K562 (cell line): ENCODE measurements at regions not wholly inside any gene's neighbourhood (a gene's known extent, or its start where the extent isn't known, plus 50 kb on each side); places are given as distances from the start of the nearest gene placed in this dataset.

Experiments used
- ATAC-seq: fragments of 200-7000 bp; cut with Tn5 transposase; 3 replicates; pipeline ENCODE4 v1.9.1; 2020; ENCODE audit warnings: moderate library complexity
- BruUV-seq: library from RNA; stranded (reverse); fragments of 400-500 nt; replicated peaks from 2 replicates; lab custom pipeline; 2021; lab: Mats Ljungman, UMichigan
- CTCF ChIA-PET: fragments of 300-600 bp; formaldehyde crosslinking; extraction: SDS; loops from one replicate; lab custom pipeline; 2021; ENCODE audit warnings: low intra/inter-chr PET ratio; lab: Yijun Ruan, JAX
- POLR2A ChIA-PET: fragments of 300-600, 350-650 bp; sonication (Branson Sonifier 250); formaldehyde crosslinking; extraction: SDS; loops from one replicate; lab custom pipeline; 2021; ENCODE audit warnings: antibody characterized with exemption, inconsistent platforms; lab: Yijun Ruan, JAX
- DNase-seq, 4 experiments: peaks; one replicate each; pipeline versions ENCODE4 v3.0.0 to v3.0.0-alpha.2; 2011 to 2018; ENCODE audit warnings: low spot score in 3 of 4, mixed read lengths in 3 of 4; ENCODE audit errors: extremely low read depth in 1 of 4
- FAIRE-seq: peaks from 2 replicates; lab custom pipeline; 2011; peaks lifted over from hg19 to GRCh38; lab: Jason Lieb, UNC
- H2AFZ ChIP-seq: 2 replicates; pipeline ENCODE4 v1.6.0; 2011; ENCODE audit warnings: low read depth, low read length, control low read depth, inconsistent platforms
- H3K27ac ChIP-seq: fragments of 200-600 bp; 3 replicates; pipeline ENCODE4 v1.8.0; 2011; ENCODE audit warnings: low read depth, mild to moderate bottlenecking, control low read depth, inconsistent platforms, low read length, moderate library complexity, mixed read lengths; ENCODE audit errors: extremely low read depth
- H3K27me3 ChIP-seq, 2 experiments: fragments of 300-600 bp in 1 of 2; 2 replicates in 1 of 2; 3 replicates in 1 of 2; pipeline versions ENCODE4 v1.6.0 to v1.8.0; 2011; ENCODE audit warnings: inconsistent platforms in 2 of 2, low read length in 2 of 2, mild to moderate bottlenecking in 1 of 2, mixed read lengths in 1 of 2, moderate library complexity in 1 of 2; ENCODE audit not compliant: control insufficient read depth in 2 of 2, insufficient read depth in 2 of 2
- H3K36me3 ChIP-seq: fragments of 300-600 bp; 3 replicates; pipeline ENCODE4 v1.8.0; 2011; ENCODE audit warnings: mild to moderate bottlenecking, low read length, inconsistent platforms; ENCODE audit not compliant: control insufficient read depth, insufficient read depth
- H3K4me1 ChIP-seq, 2 experiments: fragments of 200-600 bp in 1 of 2; replicated peaks in 1 of 2; 2 replicates in 1 of 2; 3 replicates in 1 of 2; pipeline versions ENCODE4 v1.5.1 to v1.8.0; 2011; ENCODE audit warnings: inconsistent platforms in 2 of 2, low read length in 2 of 2, mild to moderate bottlenecking in 1 of 2, mixed read lengths in 1 of 2, moderate library complexity in 1 of 2; ENCODE audit not compliant: control insufficient read depth in 2 of 2, insufficient read depth in 2 of 2
- H3K4me2 ChIP-seq: 2 replicates; pipeline ENCODE4 v1.6.1; 2011; ENCODE audit warnings: low read length, control low read depth, inconsistent platforms, mixed read lengths; ENCODE audit not compliant: insufficient read depth
- H3K4me3 ChIP-seq: fragments of 200-600 bp; sonication (generic), shearing (Covaris generic); 2 replicates; pipeline ENCODE4 v1.5.1; 2016; ENCODE audit warnings: control low read depth, inconsistent platforms
- H3K79me2 ChIP-seq: fragments of 200-600 bp; 3 replicates; pipeline ENCODE4 v1.8.0; 2011; ENCODE audit warnings: low read length, inconsistent platforms; ENCODE audit not compliant: control insufficient read depth, insufficient read depth
- H3K9ac ChIP-seq, 2 experiments: 2 replicates each; pipeline versions ENCODE4 v1.6.0 to v1.6.1; 2011; ENCODE audit warnings: low read depth in 2 of 2, low read length in 2 of 2, control low read depth in 1 of 2, inconsistent platforms in 1 of 2, mild to moderate bottlenecking in 1 of 2, mixed read lengths in 1 of 2; ENCODE audit not compliant: insufficient read depth in 1 of 2
- H3K9me1 ChIP-seq: one replicate; pipeline ENCODE4 v1.6.0; 2011; ENCODE audit warnings: inconsistent platforms, mild to moderate bottlenecking, low read length, moderate library complexity; ENCODE audit not compliant: control insufficient read depth, insufficient read depth
- H3K9me3 ChIP-seq: replicated peaks from 2 replicates; pipeline ENCODE4 v1.5.1; 2011; ENCODE audit warnings: low read depth, low read length, inconsistent platforms; ENCODE audit not compliant: control insufficient read depth, insufficient read depth
- H4K20me1 ChIP-seq: replicated peaks from 2 replicates; pipeline ENCODE4 v1.6.1; 2011; ENCODE audit warnings: low read length, inconsistent platforms, mixed read lengths; ENCODE audit not compliant: control insufficient read depth, insufficient read depth
- C11orf30 ChIP-seq: fragments of 450-650 bp; IDR thresholded peaks from 2 replicates; pipeline ENCODE4 v1.6.1; 2016; ENCODE audit warnings: low read depth, mild to moderate bottlenecking
- EZH2 ChIP-seq: IDR thresholded peaks from 2 replicates; pipeline ENCODE4 v1.6.1; 2012; ENCODE audit warnings: low read depth, mild to moderate bottlenecking, inconsistent platforms, low read length, borderline replicate concordance
- IRF2 ChIP-seq: sonication (generic); formaldehyde crosslinking; IDR thresholded peaks from 2 replicates; pipeline ENCODE4 v1.8.1; 2022; ENCODE audit warnings: mild to moderate bottlenecking, missing genetic modification reagents
- JUNB ChIP-seq: fragments of 450-650 bp; formaldehyde crosslinking; conservative IDR thresholded peaks from 2 replicates; pipeline ENCODE4 v1.4.0; 2020; ENCODE audit warnings: mild to moderate bottlenecking
- RAD51 ChIP-seq: fragments of 450-650 bp; IDR thresholded peaks from 2 replicates; pipeline ENCODE4 v1.7.1; 2016; ENCODE audit warnings: low read depth, mild to moderate bottlenecking, borderline replicate concordance
- SUPT5H ChIP-seq: fragments of 450-650 bp; IDR thresholded peaks from 2 replicates; pipeline ENCODE4 v1.6.1; 2016
- ZC3H8 ChIP-seq: fragments of 450-650 bp; IDR thresholded peaks from 2 replicates; pipeline ENCODE4 v1.6.1; 2017
- ZNF143 ChIP-seq: sonication (generic); formaldehyde crosslinking; IDR thresholded peaks from 2 replicates; pipeline ENCODE4 v1.9.0; 2022; ENCODE audit warnings: mild to moderate bottlenecking, missing genetic modification reagents
- WGBS: fragments of 100-300 bp; shearing (Covaris generic); methylation state at CpG from one replicate; pipeline ENCODE4 v1.1.6; 2016; ENCODE audit warnings: low coverage, mixed read lengths; ENCODE audit not compliant: insufficient coverage; ENCODE audit errors: missing lambda C conversion rate; 5-methylcytosine and 5-hydroxymethylcytosine counted together
- in situ Hi-C: fragments of 300-500 bp; cut with MboI; formaldehyde crosslinking; loops from 4 replicates; pipeline ENCODE4 v1.15.0; 2018; ENCODE audit warnings: inconsistent platforms, mixed read lengths
- intact Hi-C: fragments of 100-400 bp; cut with micrococcal nuclease; formaldehyde crosslinking; loops from 2 replicates; pipeline ENCODE4 v1.14.2; 2022
- TF ChIP-seq, protein P1 (sequence below): sonication (generic); formaldehyde crosslinking; IDR thresholded peaks from 2 replicates; pipeline ENCODE4 v1.8.0; 2022; ENCODE audit warnings: mild to moderate bottlenecking, missing genetic modification reagents, borderline replicate concordance
- TF ChIP-seq, protein P2 (sequence below), 2 experiments: fragments of 450-650 bp in 1 of 2; sonication (generic) in 1 of 2; formaldehyde crosslinking; conservative IDR thresholded peaks; 2 replicates each; pipeline versions ENCODE4 v1.4.0 to v1.8.1; 2020 to 2022; ENCODE audit warnings: mild to moderate bottlenecking in 1 of 2, missing genetic modification reagents in 1 of 2
- TF ChIP-seq, protein P3 (sequence below), 3 experiments: IDR thresholded peaks in 2 of 3; conservative IDR thresholded peaks in 1 of 3; 2 replicates each; pipeline ENCODE4 v1.5.1; 2011 to 2012; ENCODE audit warnings: low read length in 3 of 3, mild to moderate bottlenecking in 3 of 3, control low read depth in 2 of 3, improper control_type of control experiment in 1 of 3, inconsistent platforms in 1 of 3, low read depth in 1 of 3, mixed read lengths in 1 of 3, moderate library complexity in 1 of 3; ENCODE audit not compliant: insufficient read depth in 2 of 3
- TF ChIP-seq, protein P4 (sequence below): fragments of 450-650 bp; formaldehyde crosslinking; IDR thresholded peaks from 2 replicates; pipeline ENCODE4 v1.4.0; 2022; ENCODE audit warnings: missing genetic modification characterization
- TF ChIP-seq, protein P5 (sequence below): sonication (generic); formaldehyde crosslinking; IDR thresholded peaks from 2 replicates; pipeline ENCODE4 v1.8.1; 2023; ENCODE audit warnings: mild to moderate bottlenecking, missing genetic modification reagents

DNA sequence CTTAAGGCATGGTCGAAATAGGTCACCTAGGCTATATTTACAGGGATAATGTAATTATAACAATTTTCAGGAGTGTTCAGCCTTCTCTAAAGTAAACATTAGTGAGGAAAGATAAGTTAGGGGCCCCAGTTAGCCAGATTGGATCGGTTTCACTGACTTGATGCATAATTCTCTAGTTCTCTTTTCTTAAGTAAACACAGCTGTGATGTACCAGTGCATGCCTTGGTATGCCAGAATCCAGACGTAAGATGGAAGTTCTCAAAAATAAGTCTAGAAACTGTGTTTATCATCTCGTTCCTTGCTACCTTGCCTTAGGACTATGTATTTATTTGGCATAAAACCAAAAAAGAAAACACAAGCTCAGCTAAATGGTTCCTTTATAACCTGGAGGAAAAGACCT, 442.2 kb upstream of the CLINT1 start (continued):
- TF ChIP-seq, protein P1, sequence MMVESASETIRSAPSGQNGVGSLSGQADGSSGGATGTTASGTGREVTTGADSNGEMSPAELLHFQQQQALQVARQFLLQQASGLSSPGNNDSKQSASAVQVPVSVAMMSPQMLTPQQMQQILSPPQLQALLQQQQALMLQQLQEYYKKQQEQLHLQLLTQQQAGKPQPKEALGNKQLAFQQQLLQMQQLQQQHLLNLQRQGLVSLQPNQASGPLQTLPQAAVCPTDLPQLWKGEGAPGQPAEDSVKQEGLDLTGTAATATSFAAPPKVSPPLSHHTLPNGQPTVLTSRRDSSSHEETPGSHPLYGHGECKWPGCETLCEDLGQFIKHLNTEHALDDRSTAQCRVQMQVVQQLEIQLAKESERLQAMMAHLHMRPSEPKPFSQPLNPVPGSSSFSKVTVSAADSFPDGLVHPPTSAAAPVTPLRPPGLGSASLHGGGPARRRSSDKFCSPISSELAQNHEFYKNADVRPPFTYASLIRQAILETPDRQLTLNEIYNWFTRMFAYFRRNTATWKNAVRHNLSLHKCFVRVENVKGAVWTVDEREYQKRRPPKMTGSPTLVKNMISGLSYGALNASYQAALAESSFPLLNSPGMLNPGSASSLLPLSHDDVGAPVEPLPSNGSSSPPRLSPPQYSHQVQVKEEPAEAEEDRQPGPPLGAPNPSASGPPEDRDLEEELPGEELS (CRISPR knock-in tag): no peak
- TF ChIP-seq JUNB (no peak), C11orf30 (no peak), RAD51 (no peak)
- TF ChIP-seq, protein P2, sequence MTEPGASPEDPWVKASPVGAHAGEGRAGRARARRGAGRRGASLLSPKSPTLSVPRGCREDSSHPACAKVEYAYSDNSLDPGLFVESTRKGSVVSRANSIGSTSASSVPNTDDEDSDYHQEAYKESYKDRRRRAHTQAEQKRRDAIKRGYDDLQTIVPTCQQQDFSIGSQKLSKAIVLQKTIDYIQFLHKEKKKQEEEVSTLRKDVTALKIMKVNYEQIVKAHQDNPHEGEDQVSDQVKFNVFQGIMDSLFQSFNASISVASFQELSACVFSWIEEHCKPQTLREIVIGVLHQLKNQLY (CRISPR knock-in tag; conservative IDR thresholded peaks at IDR 0.05): no peak

DNA sequence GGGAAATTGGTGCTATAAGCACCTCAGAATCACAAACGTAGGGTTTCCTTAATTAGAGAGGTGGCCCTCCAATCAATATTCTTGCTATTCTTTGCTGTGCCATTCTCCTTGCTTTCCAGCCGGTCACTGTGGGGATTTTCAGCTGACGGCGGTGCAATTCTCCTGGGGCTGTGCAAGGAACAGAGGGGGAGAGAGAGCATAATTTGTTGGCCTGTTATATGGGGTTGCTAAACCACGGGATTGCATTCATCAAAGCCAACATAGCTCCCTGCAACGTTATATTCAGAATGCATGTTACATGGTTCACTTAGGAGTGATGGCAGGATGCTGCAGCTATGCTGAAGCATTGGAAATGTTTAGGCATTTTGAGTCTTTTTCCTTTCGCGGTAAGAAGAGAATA, 441.3 kb upstream of the CLINT1 start:
- TF ChIP-seq, protein P3, sequence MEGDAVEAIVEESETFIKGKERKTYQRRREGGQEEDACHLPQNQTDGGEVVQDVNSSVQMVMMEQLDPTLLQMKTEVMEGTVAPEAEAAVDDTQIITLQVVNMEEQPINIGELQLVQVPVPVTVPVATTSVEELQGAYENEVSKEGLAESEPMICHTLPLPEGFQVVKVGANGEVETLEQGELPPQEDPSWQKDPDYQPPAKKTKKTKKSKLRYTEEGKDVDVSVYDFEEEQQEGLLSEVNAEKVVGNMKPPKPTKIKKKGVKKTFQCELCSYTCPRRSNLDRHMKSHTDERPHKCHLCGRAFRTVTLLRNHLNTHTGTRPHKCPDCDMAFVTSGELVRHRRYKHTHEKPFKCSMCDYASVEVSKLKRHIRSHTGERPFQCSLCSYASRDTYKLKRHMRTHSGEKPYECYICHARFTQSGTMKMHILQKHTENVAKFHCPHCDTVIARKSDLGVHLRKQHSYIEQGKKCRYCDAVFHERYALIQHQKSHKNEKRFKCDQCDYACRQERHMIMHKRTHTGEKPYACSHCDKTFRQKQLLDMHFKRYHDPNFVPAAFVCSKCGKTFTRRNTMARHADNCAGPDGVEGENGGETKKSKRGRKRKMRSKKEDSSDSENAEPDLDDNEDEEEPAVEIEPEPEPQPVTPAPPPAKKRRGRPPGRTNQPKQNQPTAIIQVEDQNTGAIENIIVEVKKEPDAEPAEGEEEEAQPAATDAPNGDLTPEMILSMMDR (IDR thresholded peaks at IDR 0.05 in 2 of 3, conservative IDR thresholded peaks at IDR 0.05 in 1 of 3; ENCODE audit: insufficient read depth in 2 of 3, low read depth in 1 of 3, low read length in 3 of 3): no peak
- TF ChIP-seq EZH2: no peak
- TF ChIP-seq SUPT5H: no peak
- no peak for TF ChIP-seq ZC3H8
- TF ChIP-seq IRF2 (CRISPR knock-in tag): no peak
- TF ChIP-seq, protein P4, sequence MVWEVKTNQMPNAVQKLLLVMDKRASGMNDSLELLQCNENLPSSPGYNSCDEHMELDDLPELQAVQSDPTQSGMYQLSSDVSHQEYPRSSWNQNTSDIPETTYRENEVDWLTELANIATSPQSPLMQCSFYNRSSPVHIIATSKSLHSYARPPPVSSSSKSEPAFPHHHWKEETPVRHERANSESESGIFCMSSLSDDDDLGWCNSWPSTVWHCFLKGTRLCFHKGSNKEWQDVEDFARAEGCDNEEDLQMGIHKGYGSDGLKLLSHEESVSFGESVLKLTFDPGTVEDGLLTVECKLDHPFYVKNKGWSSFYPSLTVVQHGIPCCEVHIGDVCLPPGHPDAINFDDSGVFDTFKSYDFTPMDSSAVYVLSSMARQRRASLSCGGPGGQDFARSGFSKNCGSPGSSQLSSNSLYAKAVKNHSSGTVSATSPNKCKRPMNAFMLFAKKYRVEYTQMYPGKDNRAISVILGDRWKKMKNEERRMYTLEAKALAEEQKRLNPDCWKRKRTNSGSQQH (CRISPR knock-in tag): no peak
- TF ChIP-seq, protein P5, sequence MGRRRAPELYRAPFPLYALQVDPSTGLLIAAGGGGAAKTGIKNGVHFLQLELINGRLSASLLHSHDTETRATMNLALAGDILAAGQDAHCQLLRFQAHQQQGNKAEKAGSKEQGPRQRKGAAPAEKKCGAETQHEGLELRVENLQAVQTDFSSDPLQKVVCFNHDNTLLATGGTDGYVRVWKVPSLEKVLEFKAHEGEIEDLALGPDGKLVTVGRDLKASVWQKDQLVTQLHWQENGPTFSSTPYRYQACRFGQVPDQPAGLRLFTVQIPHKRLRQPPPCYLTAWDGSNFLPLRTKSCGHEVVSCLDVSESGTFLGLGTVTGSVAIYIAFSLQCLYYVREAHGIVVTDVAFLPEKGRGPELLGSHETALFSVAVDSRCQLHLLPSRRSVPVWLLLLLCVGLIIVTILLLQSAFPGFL: no peak
- no peak for TF ChIP-seq ZNF143 (CRISPR knock-in tag)
- H3K4me2 ChIP-seq: no peak overlapping the region
- no peak overlapping the region for H3K4me3 ChIP-seq
- 3% methylated on average over 8 of the region's 8 CpGs for WGBS
- POLR2A ChIA-PET: no interaction called here
- DNase-seq: no peak
- H2AFZ ChIP-seq: no peak overlapping the region
- no peak overlapping the region for H3K9ac ChIP-seq
- ATAC-seq: no peak
- no peaks in the 10 kb centered on the region for H3K9me3 ChIP-seq
- intact Hi-C loops (no loop called here), in situ Hi-C loops (no loop called here)
- H3K36me3 ChIP-seq: no peaks in the 10 kb centered on the region
- H3K4me1 ChIP-seq: no peaks in the 10 kb centered on the region
- no peaks in the 10 kb centered on the region for H3K9me1 ChIP-seq
- H3K27me3 ChIP-seq: no peaks in the 10 kb centered on the region
- H3K79me2 ChIP-seq: no peaks in the 10 kb centered on the region
- CTCF ChIA-PET: no interaction called here
- H4K20me1 ChIP-seq: no peaks in the 10 kb centered on the region
- H3K27ac ChIP-seq: no peak overlapping the region
- no TSS peak for BruUV-seq
- FAIRE-seq: no peak
